ENCODE measurements at regions not wholly inside any gene's neighbourhood (a gene's known extent, or its start where the extent isn't known, plus 50 kb on each side); places are given as distances from the start of the nearest gene placed in this dataset.

DNA sequence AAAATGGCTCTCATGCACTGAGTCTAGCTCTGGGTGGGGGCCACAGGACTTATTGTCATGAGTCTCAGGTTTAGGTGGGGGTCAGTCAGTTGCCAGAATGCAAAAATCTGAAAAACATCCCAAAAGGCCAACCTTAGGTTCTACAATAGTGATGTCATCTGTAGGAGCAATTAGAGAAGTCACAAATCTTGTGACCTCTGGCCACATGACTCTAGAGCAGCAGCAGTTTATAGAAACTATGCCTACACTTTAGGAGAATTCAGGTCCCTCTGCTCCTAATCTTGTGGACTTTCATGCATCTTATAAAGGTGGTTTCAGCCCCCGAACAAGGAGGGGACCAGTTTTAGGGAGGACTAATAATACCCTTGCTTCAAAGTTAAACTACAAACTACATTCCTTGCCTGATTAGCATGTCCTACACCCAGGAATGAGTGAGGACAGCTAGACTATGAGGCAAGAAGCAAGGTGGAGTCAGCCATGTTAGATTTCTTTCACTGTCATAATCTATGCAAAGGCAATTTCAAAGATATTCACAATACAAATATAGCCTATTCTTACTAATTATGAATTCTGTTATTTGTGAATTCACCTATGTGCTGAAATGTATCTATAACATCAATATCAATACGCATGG is 123.5 kb upstream of the ADCY1 start:
- H3K9me2 ChIP-seq (ENCODE audit: insufficient read depth, low read length) = no peaks in the 10 kb centered on the region
- H3K27ac ChIP-seq (ENCODE audit: low read depth, low read length, poor library complexity, severe bottlenecking) = no peak overlapping the region
- H3K36me3 ChIP-seq (ENCODE audit: insufficient read depth, low read length) = no peaks in the 10 kb centered on the region
- no peaks in the 10 kb centered on the region for H3K4me1 ChIP-seq (ENCODE audit: insufficient read depth, low read length, poor library complexity, severe bottlenecking)
- no TSS peak for BruUV-seq (replicated peaks)
- no peak for TF ChIP-seq EZH2phosphoT487 (IDR thresholded peaks at IDR 0.05; ENCODE audit: borderline replicate concordance, low read depth, low read length)
- TF ChIP-seq, protein P1, sequence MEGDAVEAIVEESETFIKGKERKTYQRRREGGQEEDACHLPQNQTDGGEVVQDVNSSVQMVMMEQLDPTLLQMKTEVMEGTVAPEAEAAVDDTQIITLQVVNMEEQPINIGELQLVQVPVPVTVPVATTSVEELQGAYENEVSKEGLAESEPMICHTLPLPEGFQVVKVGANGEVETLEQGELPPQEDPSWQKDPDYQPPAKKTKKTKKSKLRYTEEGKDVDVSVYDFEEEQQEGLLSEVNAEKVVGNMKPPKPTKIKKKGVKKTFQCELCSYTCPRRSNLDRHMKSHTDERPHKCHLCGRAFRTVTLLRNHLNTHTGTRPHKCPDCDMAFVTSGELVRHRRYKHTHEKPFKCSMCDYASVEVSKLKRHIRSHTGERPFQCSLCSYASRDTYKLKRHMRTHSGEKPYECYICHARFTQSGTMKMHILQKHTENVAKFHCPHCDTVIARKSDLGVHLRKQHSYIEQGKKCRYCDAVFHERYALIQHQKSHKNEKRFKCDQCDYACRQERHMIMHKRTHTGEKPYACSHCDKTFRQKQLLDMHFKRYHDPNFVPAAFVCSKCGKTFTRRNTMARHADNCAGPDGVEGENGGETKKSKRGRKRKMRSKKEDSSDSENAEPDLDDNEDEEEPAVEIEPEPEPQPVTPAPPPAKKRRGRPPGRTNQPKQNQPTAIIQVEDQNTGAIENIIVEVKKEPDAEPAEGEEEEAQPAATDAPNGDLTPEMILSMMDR (conservative IDR thresholded peaks at IDR 0.05; ENCODE audit: low read length) = no peak
- DNase-seq (ENCODE audit: low spot score) = no peak
- CTCF ChIA-PET (ENCODE audit: unreplicated experiment) = no interaction called here
- no peak overlapping the region for H3K4me2 ChIP-seq (ENCODE audit: low read length)
- H3K9me3 ChIP-seq (ENCODE audit: low read length) = no peaks in the 10 kb centered on the region
- intact Hi-C loops (cut with micrococcal nuclease; ENCODE audit: unreplicated experiment) = no loop called here
- no peak overlapping the region for H2AFZ ChIP-seq (ENCODE audit: low read length)
- no peak overlapping the region for H3K4me3 ChIP-seq (ENCODE audit: low read depth, low read length, poor library complexity, severe bottlenecking)
- POLR2A ChIA-PET = no interaction called here
- H3K79me2 ChIP-seq (ENCODE audit: insufficient read depth, low read depth, low read length) = no peaks in the 10 kb centered on the region
- no peaks in the 10 kb centered on the region for H4K20me1 ChIP-seq (ENCODE audit: insufficient read depth, low read length)

DNA sequence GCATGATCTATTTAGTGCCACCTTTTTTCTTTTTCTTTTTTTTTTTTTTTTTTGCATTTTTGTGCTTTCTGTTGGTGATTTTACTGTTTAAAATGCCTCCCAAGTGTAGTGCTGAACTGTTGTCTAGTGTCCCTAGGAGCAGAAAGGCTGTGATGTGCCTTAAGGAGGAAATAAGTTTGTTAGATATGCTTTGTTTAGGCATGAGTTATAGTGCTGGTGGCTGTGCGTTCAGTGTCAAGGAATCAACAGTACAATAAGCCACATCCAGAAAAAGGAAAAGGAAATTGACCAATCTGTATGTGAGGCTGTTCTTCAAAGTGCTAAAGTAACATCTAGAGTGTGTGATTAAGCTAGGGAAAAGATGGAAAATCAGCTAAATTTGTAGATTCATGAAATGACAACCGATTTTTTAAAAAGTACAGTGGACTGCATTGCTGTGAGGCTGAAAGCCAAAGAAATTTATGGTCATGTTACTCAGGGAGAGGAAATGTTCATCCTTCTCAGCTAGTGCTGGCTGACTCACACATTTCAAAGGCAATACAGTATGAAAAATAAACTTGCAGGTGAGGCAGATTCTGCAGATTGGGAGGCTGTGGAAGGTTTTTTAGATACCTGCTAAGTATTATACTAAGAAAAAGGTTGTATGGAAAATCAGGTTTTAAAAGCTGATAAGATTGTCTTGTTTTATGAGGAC is 122.7 kb upstream of the ADCY1 start:
- no peaks in the 10 kb centered on the region for H3K4me1 ChIP-seq (ENCODE audit: insufficient read depth, low read length, poor library complexity, severe bottlenecking)
- no peaks in the 10 kb centered on the region for H3K79me2 ChIP-seq (ENCODE audit: insufficient read depth, low read depth, low read length)
- BruUV-seq (replicated peaks) = no TSS peak
- no peaks in the 10 kb centered on the region for H4K20me1 ChIP-seq (ENCODE audit: insufficient read depth, low read length)
- H3K27ac ChIP-seq (ENCODE audit: low read depth, low read length, poor library complexity, severe bottlenecking) = no peak overlapping the region
- no peaks in the 10 kb centered on the region for H3K9me3 ChIP-seq (ENCODE audit: low read length)
- no peak overlapping the region for H2AFZ ChIP-seq (ENCODE audit: low read length)
- intact Hi-C loops (cut with micrococcal nuclease; ENCODE audit: unreplicated experiment) = no loop called here
- H3K4me3 ChIP-seq (ENCODE audit: low read depth, low read length, poor library complexity, severe bottlenecking) = no peak overlapping the region
- ChIA-PET POLR2A (no interaction called here), CTCF (ENCODE audit: unreplicated experiment) (no interaction called here)
- H3K4me2 ChIP-seq (ENCODE audit: low read length) = no peak overlapping the region
- H3K36me3 ChIP-seq (ENCODE audit: insufficient read depth, low read length) = no peaks in the 10 kb centered on the region
- TF ChIP-seq, protein P1 (conservative IDR thresholded peaks at IDR 0.05; ENCODE audit: low read length) = no peak
- no peak for TF ChIP-seq EZH2phosphoT487 (IDR thresholded peaks at IDR 0.05; ENCODE audit: borderline replicate concordance, low read depth, low read length)
- H3K9me2 ChIP-seq (ENCODE audit: insufficient read depth, low read length) = no peaks in the 10 kb centered on the region
- DNase-seq (ENCODE audit: low spot score) = no peak

DNA sequence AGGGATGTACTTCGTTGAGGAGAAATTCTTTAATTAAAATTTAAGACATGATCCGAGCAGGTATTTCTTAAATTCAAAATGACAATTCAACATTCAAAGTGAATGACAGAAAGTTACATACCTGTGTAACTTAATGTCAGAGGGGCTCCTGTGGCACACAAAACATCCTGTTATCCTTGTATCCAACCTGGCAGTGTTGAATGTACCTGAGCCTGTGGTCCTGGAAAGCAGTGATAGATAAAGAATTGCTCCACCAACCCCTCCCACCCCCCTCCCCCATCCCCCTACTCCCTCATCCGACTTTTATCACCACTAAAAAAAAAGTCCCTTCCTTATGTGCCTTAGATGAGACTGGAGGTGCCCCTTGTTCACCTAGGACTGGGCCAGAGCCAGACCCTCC is 119.4 kb upstream of the ADCY1 start:
- TF ChIP-seq EZH2phosphoT487 (IDR thresholded peaks at IDR 0.05; ENCODE audit: borderline replicate concordance, low read depth, low read length) = no peak
- TF ChIP-seq, protein P1 (conservative IDR thresholded peaks at IDR 0.05; ENCODE audit: low read length) = no peak
- Histone ChIP-seq H3K4me2 (ENCODE audit: low read length) (no peak overlapping the region), H3K9me3 (ENCODE audit: low read length) (no peaks in the 10 kb centered on the region), H3K36me3 (ENCODE audit: insufficient read depth, low read length) (no peaks in the 10 kb centered on the region), H3K27ac (ENCODE audit: low read depth, low read length, poor library complexity, severe bottlenecking) (no peak overlapping the region), H2AFZ (ENCODE audit: low read length) (no peak overlapping the region), H3K4me1 (ENCODE audit: insufficient read depth, low read length, poor library complexity, severe bottlenecking) (no peaks in the 10 kb centered on the region), H3K9me2 (ENCODE audit: insufficient read depth, low read length) (no peaks in the 10 kb centered on the region), H3K4me3 (ENCODE audit: low read depth, low read length, poor library complexity, severe bottlenecking) (no peak overlapping the region), H4K20me1 (ENCODE audit: insufficient read depth, low read length) (no peaks in the 10 kb centered on the region), H3K79me2 (ENCODE audit: insufficient read depth, low read depth, low read length) (no peaks in the 10 kb centered on the region)
- ChIA-PET POLR2A (interaction anchor here (0.6 to 1.2 kb wide), 3 partner anchors 40 to 1235 kb away, joined by 4 read pairs; no protein-coding TSS in a partner anchor), CTCF (ENCODE audit: unreplicated experiment) (no interaction called here)
- no peak for DNase-seq (ENCODE audit: low spot score)
- intact Hi-C loops (cut with micrococcal nuclease; ENCODE audit: unreplicated experiment) = no loop called here
- BruUV-seq (replicated peaks) = no TSS peak
